AG09309 (cell line): ENCODE measurements at regions not wholly inside any gene's neighbourhood (a gene's known extent, or its start where the extent isn't known, plus 50 kb on each side); places are given as distances from the start of the nearest gene placed in this dataset.
"Not testable (repeated sequence)": the region's sequence is repeated elsewhere in the genome, so short reads cannot be mapped to it uniquely, and the experiment has no call there.

Experiments used
- DNase-seq: peaks from one replicate; pipeline ENCODE4 v3.0.0-alpha.2; 2010; ENCODE audit warnings: low read depth
- H3K4me3 ChIP-seq: 2 replicates; pipeline ENCODE4 v1.5.1; 2011; ENCODE audit warnings: mild to moderate bottlenecking, low read depth, low read length, moderate library complexity; ENCODE audit not compliant: control insufficient read depth
- CTCF ChIP-seq: IDR thresholded peaks from 2 replicates; pipeline ENCODE4 v1.5.1; 2011; ENCODE audit warnings: mild to moderate bottlenecking, low read depth, low read length, inconsistent platforms; ENCODE audit not compliant: insufficient read depth, control insufficient read depth; ENCODE audit errors: missing control alignments

DNA sequence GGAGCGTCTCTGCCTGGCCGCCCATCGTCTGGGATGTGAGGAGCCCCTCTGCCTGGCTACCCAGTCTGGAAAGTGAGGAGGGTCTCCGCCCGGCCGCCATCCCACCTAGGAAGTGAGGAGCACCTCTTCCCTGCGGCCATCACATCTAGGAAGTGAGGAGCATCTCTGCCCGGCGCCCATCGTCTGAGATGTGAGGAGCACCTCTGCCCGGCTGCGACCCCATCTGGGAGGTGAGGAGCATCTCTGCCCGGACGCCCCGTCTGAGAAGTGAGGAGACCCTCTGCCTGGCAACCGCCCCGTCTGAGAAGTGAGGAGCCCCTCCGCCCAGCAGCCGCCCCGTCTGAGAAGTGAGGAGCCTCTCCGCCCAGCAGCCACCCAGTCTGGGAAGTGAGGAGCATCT lies 84.5 kb downstream of the IDS start:
- DNase-seq, H3K4me3 ChIP-seq: not testable (repeated sequence)

DNA sequence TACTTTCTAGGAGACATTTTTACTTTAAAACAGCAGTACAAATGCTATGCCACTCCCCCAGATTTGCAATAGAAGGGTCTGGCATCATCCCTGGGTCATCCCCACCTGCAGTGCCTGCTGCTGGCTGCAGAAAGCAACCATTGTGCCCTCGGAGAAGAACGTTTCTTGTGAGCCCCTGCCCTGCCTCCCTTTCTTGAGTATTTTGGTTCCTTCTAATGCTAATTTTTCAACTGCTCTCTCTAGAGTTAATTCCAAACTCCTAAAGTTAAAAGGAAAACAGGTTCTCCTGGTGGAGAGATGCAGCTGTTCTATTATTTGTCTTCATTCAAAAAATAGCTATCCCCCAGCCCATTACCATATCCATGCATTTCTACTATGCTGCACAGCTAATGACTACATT lies 107.1 kb downstream of the IDS start:
- H3K4me3 ChIP-seq = no peak overlapping the region
- TF ChIP-seq CTCF = no peak

DNA sequence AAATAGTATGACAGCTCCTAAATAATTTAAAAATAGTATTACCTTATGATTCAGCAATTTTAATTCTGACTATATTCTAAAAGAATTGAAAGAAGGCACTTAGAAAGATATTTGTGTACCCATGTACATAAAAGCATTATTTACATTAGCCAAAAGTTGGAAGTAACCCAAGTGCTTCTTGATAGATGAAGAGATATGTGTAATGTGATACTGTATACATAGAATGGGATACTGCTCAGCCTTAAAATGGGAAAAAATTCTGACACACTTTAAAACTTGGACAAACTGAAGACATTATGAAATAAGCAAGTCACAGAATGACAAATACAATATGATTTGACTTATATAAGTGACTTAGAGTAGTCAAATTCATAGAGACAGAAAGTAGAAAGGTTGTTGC lies 112.2 kb downstream of the IDS start:
- no peak for TF ChIP-seq CTCF
- no peak for DNase-seq
- H3K4me3 ChIP-seq = no peak overlapping the region

More for the DNA sequence above, 107.1 kb downstream of the IDS start:
- DNase-seq = no peak

DNA sequence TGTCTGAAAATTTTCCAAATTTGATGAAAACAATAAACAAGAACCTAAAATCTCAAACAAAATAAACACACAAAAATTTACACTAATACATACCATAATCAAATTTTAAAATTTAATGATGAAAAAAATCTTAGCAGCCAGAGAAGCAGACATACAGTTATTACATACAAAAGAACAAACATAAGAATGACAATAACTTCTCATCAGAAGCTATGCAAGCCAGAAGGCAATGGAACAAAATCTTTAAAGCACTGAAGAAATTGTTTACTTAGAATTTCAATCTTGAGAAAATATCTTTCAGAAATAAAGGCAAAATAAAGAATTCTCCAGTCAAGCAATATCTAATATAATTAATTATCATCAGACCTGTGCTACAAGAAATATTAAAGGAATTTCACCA lies 121.3 kb downstream of the IDS start:
- no peak overlapping the region for H3K4me3 ChIP-seq
- no peak for DNase-seq
- TF ChIP-seq CTCF = no peak

DNA sequence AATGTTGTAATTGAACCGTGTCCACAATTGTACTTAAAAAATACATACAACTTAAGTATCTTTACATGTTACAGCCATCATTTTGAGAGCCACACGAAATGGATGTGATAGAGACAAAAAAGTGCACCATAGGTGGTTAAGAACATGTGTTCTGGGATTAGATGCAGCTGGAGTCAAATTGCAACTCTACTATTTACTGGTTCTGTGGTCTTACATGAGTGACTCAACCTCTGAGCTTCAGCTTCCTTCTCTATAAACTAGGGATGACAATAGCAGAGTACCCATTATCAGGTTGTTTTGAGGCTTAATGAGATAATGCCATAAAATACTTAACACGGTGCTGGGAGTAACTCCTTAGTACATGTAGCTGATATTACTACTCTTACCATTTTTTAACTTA lies 130.4 kb downstream of the IDS start:
- no peak overlapping the region for H3K4me3 ChIP-seq
- no peak for TF ChIP-seq CTCF
- no peak for DNase-seq

DNA sequence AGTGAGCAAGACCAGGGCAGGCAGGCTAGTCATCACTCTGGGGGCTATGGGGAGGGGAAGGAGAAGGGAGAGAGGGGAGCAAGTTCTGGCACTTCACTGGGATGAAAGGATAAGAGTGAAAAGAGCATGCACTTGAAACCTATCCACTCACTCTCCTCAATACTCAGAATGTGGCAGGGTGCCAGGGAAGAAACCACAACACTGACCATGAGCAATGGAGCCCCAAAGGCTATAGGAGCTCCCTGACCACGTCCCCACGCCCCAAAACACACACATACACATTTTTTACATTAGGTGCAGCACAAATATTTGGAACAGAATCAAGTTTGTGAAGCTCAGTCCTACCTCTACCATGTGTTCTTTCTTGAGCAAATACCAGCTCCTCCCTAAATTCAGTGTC lies 132.2 kb downstream of the IDS start:
- no peak overlapping the region for H3K4me3 ChIP-seq
- TF ChIP-seq CTCF = no peak
- DNase-seq = no peak

DNA sequence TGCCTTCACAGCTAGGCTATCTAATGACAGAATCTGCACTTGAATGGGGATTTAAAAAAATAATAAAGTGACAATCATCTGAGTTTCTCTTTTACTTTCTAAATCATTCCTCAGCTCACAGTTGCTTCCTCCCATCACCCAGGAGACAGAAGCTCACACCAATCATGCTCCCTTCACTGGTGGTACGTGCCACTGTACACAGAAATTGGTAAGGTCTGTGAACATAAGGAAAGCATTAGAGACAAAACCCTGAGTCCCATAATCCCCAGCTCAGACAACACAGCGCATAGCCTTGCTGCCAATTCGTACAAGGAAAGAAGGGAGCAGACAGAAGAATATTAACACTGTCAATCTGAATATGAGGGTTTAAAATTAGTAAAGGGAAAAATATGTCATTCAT lies 133.1 kb downstream of the IDS start:
- no peak for TF ChIP-seq CTCF
- no peak overlapping the region for H3K4me3 ChIP-seq
- no peak for DNase-seq
